GM12875 (cell line): ENCODE measurements at regions not wholly inside any gene's neighbourhood (a gene's known extent, or its start where the extent isn't known, plus 50 kb on each side); places are given as distances from the start of the nearest gene placed in this dataset.

ENCODE experiments used
- H3K4me3 ChIP-seq: one replicate; pipeline ENCODE4 v1.5.1; 2011; ENCODE audit warnings: low read depth, low read length, control low read depth
- CTCF ChIP-seq: IDR thresholded peaks from 2 replicates; pipeline ENCODE4 v1.5.1; 2011; ENCODE audit warnings: low read depth, mild to moderate bottlenecking, control low read depth, inconsistent platforms, low read length, moderate library complexity, borderline replicate concordance; ENCODE audit not compliant: insufficient read depth

GRCh38 chr5:124280079-124280478 lies 466.4 kb downstream of the ZNF608 start:
- TF ChIP-seq CTCF = no peak
- H3K4me3 ChIP-seq = no peak overlapping the region

DNA sequence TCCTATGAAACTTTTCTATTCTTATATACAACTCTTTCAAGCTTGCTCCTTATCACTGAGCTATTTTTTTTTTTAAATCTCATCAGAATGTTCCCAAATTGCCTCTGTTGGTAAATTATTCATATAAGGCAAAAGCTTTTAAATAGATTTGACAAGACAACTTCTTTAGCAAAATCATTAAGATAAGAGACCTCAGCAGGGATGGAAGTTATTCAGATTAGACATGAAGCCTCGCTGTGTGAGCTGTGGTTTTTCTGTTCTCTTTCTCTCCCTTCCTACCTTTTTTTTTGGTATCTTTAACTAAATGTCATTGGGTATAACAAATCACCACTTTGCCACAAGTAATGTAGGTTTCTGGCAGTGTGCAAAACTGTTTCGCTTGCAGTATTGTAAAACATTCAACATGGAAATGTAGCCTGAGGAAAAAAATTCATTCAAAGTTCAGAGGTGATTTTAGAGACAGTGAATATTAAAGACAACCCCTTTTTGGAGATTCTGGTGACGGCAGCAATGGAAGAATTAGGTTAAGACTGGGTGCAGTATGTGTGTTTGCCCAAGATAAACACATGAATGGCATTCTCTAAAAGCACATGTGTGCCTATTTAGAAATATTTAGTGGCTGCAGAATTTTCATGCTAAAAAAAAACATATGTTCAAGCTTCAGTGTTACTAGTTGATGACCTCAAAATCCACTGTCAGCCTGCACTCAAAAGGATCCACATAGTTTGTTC lies 467.1 kb downstream of the ZNF608 start:
- H3K4me3 ChIP-seq = no peak overlapping the region
- no peak for TF ChIP-seq CTCF

DNA sequence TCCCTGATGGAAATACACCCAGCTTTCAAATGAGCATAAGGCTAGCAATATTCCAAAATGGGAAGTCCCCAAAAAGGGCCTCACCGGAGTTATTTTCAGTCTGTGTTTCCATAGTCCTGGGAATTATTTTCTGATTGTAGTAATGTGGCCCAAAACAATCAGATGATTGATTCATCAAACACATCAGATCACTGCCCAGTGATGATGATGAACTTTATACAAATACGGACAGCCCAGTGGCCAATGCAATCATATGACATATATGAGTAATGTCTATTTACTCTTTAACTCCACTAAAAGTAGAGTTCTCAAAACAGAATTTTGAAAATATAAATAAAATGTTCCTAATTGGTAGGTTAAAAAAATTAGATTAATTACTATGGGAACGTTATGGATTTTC lies 467.8 kb downstream of the ZNF608 start:
- H3K4me3 ChIP-seq = no peak overlapping the region
- no peak for TF ChIP-seq CTCF

GRCh38 chr5:124277767-124278545 lies 468.5 kb downstream of the ZNF608 start:
- no peak overlapping the region for H3K4me3 ChIP-seq
- TF ChIP-seq CTCF = no peak

DNA sequence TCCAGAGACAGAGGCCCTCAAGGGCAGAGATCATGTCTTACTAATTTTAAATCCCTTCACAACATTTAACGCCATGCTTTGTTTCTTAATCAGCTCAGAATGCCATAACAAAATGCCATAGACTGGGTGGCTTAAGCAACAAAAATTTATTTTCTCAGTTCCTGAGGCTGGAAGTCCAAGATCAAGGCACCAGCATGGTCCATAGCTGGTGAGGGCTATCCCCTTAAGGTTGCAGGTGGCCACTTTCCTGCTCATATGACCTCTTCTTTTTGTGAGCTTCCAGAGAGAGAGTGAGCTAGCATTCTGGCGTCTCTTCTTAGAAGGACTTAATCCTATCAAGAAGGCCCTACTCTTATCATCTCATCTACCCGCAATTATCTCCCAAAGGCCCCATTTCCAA lies 470.3 kb downstream of the ZNF608 start:
- H3K4me3 ChIP-seq = no peak overlapping the region
- TF ChIP-seq CTCF = no peak

- no peak for TF ChIP-seq CTCF
- no peak overlapping the region for H3K4me3 ChIP-seq
Observed at GRCh38 chr5:124274949-124275348, 471.5 kb downstream of the ZNF608 start.

- no peak for TF ChIP-seq CTCF
- H3K4me3 ChIP-seq = no peak overlapping the region
Observed at GRCh38 chr5:124264499-124264898, 481.9 kb downstream of the ZNF608 start.
